ENCODE measurements at regions not wholly inside any gene's neighbourhood (a gene's known extent, or its start where the extent isn't known, plus 50 kb on each side); places are given as distances from the start of the nearest gene placed in this dataset.

DNA sequence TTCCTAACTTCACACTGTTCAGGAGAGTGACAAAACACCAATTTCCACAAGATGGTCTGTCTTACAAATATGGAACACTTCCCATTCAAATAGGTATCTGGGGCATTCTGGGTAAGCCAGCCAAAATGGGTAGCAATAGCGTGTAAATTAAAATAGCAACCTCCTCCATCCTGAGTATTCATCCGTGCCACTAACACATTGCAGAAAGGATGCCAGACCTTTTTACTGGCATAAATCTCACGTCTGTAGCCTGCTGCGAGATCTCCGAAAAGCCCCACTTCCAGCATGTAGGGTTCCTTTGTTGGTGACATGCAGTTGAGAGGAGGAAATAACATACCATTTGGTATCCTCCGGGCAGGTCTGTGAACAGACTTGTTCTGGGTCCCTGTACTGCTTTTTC lies 52.7 kb upstream of the RAI2 start:
- Histone ChIP-seq H3K23ac (ENCODE audit: low read depth, low read length) (no peak overlapping the region), H3K9me1 (ENCODE audit: insufficient read depth, low read length) (no peaks in the 10 kb centered on the region), H3K14ac (replicated peaks; ENCODE audit: low read depth, low read length) (no peak overlapping the region), H3K56ac (ENCODE audit: extremely low read depth, insufficient read depth, low read length) (no peak overlapping the region), H2BK15ac (ENCODE audit: low read depth, low read length) (no peak overlapping the region), H3K27ac (ENCODE audit: insufficient read depth, low read length) (no peak overlapping the region), H3K4me3 (ENCODE audit: insufficient read depth, low read depth, low read length) (no peak overlapping the region), H3K18ac (ENCODE audit: low read depth, low read length) (no peak overlapping the region), H2BK120ac (ENCODE audit: low read depth, low read length) (no peak overlapping the region), H4K5ac (ENCODE audit: low read depth, low read length) (no peak overlapping the region), H4K8ac (ENCODE audit: low read depth in 2 of 2, low read length in 2 of 2) (no peak overlapping the region), H3K27me3 (ENCODE audit: control insufficient read depth, insufficient read depth, low read length) (no peaks in the 10 kb centered on the region; the same call in 1 of the 2 replicates), H3K36me3 (ENCODE audit: control insufficient read depth, insufficient read depth, low read length) (no peaks in the 10 kb centered on the region), H3K4ac (ENCODE audit: low read depth, low read length) (no peak overlapping the region), H4K91ac (ENCODE audit: insufficient read depth, low read depth, low read length) (no peak overlapping the region), H3K4me1 (ENCODE audit: control insufficient read depth, insufficient read depth, low read length) (no peaks in the 10 kb centered on the region), H4K20me1 (ENCODE audit: insufficient read depth, low read length) (no peaks in the 10 kb centered on the region), H2BK20ac (ENCODE audit: low read depth, low read length) (no peak overlapping the region), H2AFZ (replicated peaks; ENCODE audit: low read length, poor library complexity) (no peak overlapping the region), H3K9ac (ENCODE audit: low read depth, low read length) (no peak overlapping the region), H2AK9ac (replicated peaks; ENCODE audit: low read depth, low read length, poor library complexity) (no peak overlapping the region), H3K9me3 (ENCODE audit: control insufficient read depth, insufficient read depth, low read length) (no peaks in the 10 kb centered on the region), H2BK5ac (ENCODE audit: low read depth, low read length, poor library complexity, severe bottlenecking) (no peak overlapping the region), H2AK5ac (ENCODE audit: low read depth, low read length) (no peak overlapping the region), H3K79me1 (ENCODE audit: low read depth in 1 of 2, low read length in 2 of 2) (no peaks in the 10 kb centered on the region), H3K4me2 (ENCODE audit: low read depth, low read length) (no peak overlapping the region)
- ATAC-seq (ENCODE audit: low read depth) (no peak), DNase-seq (no peak)
- in situ Hi-C loops (cut with MboI; ENCODE audit: low sequenced_read_pairs) (no loop called here), intact Hi-C loops (cut with micrococcal nuclease) (no loop called here), dilution Hi-C loops (cut with HindIII; ENCODE audit: low sequenced_read_pairs, unreplicated experiment) (no loop called here)
- POLR2A ChIA-PET (ENCODE audit: unreplicated experiment) = no interaction called here
- TF ChIP-seq, protein P1, sequence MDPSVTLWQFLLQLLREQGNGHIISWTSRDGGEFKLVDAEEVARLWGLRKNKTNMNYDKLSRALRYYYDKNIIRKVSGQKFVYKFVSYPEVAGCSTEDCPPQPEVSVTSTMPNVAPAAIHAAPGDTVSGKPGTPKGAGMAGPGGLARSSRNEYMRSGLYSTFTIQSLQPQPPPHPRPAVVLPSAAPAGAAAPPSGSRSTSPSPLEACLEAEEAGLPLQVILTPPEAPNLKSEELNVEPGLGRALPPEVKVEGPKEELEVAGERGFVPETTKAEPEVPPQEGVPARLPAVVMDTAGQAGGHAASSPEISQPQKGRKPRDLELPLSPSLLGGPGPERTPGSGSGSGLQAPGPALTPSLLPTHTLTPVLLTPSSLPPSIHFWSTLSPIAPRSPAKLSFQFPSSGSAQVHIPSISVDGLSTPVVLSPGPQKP (IDR thresholded peaks at IDR 0.05; ENCODE audit: borderline replicate concordance, low read depth, low read length) = no peak
- TF ChIP-seq RFX5 (IDR thresholded peaks at IDR 0.05; ENCODE audit: low read depth, low read length) (no peak), MAZ (IDR thresholded peaks at IDR 0.05; ENCODE audit: borderline replicate concordance, low read depth, low read length) (no peak)
- TF ChIP-seq, protein P2, sequence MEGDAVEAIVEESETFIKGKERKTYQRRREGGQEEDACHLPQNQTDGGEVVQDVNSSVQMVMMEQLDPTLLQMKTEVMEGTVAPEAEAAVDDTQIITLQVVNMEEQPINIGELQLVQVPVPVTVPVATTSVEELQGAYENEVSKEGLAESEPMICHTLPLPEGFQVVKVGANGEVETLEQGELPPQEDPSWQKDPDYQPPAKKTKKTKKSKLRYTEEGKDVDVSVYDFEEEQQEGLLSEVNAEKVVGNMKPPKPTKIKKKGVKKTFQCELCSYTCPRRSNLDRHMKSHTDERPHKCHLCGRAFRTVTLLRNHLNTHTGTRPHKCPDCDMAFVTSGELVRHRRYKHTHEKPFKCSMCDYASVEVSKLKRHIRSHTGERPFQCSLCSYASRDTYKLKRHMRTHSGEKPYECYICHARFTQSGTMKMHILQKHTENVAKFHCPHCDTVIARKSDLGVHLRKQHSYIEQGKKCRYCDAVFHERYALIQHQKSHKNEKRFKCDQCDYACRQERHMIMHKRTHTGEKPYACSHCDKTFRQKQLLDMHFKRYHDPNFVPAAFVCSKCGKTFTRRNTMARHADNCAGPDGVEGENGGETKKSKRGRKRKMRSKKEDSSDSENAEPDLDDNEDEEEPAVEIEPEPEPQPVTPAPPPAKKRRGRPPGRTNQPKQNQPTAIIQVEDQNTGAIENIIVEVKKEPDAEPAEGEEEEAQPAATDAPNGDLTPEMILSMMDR (conservative IDR thresholded peaks at IDR 0.05; ENCODE audit: low read depth, low read length) = no peak
- TF ChIP-seq, protein P3, sequence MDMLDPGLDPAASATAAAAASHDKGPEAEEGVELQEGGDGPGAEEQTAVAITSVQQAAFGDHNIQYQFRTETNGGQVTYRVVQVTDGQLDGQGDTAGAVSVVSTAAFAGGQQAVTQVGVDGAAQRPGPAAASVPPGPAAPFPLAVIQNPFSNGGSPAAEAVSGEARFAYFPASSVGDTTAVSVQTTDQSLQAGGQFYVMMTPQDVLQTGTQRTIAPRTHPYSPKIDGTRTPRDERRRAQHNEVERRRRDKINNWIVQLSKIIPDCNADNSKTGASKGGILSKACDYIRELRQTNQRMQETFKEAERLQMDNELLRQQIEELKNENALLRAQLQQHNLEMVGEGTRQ (IDR thresholded peaks at IDR 0.05; ENCODE audit: low read depth, low read length) = no peak
- CTCF ChIA-PET = no interaction called here
- BruUV-seq (replicated peaks) = no TSS peak
- no CpG with 5 or more reads among the region's 6 CpGs for WGBS, 2 experiments (ENCODE audit: extremely low coverage in 2 of 2, insufficient read length in 1 of 2)

All from IMR-90 (cell line).